ENCODE measurements at regions not wholly inside any gene's neighbourhood (a gene's known extent, or its start where the extent isn't known, plus 50 kb on each side); places are given as distances from the start of the nearest gene placed in this dataset.

- TF ChIP-seq POLR2AphosphoS5 (IDR thresholded peaks at IDR 0.05; ENCODE audit: low read depth, low read length) (no peak), NR2C2 (CRISPR knock-in tag; IDR thresholded peaks at IDR 0.05; ENCODE audit: borderline replicate concordance) (no peak)
- TF ChIP-seq, protein P1, sequence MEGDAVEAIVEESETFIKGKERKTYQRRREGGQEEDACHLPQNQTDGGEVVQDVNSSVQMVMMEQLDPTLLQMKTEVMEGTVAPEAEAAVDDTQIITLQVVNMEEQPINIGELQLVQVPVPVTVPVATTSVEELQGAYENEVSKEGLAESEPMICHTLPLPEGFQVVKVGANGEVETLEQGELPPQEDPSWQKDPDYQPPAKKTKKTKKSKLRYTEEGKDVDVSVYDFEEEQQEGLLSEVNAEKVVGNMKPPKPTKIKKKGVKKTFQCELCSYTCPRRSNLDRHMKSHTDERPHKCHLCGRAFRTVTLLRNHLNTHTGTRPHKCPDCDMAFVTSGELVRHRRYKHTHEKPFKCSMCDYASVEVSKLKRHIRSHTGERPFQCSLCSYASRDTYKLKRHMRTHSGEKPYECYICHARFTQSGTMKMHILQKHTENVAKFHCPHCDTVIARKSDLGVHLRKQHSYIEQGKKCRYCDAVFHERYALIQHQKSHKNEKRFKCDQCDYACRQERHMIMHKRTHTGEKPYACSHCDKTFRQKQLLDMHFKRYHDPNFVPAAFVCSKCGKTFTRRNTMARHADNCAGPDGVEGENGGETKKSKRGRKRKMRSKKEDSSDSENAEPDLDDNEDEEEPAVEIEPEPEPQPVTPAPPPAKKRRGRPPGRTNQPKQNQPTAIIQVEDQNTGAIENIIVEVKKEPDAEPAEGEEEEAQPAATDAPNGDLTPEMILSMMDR (CRISPR knock-in tag; IDR thresholded peaks at IDR 0.05): no peak
Observed at GRCh38 chr3:31312400-31312799, 220.3 kb upstream of the STT3B start.

Data from HepG2 (cell line).